DMS79 treated with DMSO at 0.1 percent for 48 hours (cell line): ENCODE measurements at regions not wholly inside any gene's neighbourhood (a gene's known extent, or its start where the extent isn't known, plus 50 kb on each side); places are given as distances from the start of the nearest gene placed in this dataset.

Experiments
- DNase-seq: peaks from one replicate; lab custom pipeline; 2025; lab: John Stamatoyannopoulos, UW

GRCh38 chr15:98202256-98202655 is 241.8 kb downstream of the ARRDC4 start:
- DNase-seq: no peak

GRCh38 chr15:98203872-98204660 is 243.6 kb downstream of the ARRDC4 start:
- DNase-seq: no peak

- no peak for DNase-seq
Observed at GRCh38 chr15:98207928-98208327, 247.4 kb downstream of the ARRDC4 start.

- DNase-seq: no peak
Observed at GRCh38 chr15:98213346-98213979, 253.0 kb downstream of the ARRDC4 start.

GRCh38 chr15:98216166-98216565 is 255.7 kb downstream of the ARRDC4 start:
- no peak for DNase-seq

- DNase-seq: no peak
Observed at GRCh38 chr15:98217356-98217755, 256.9 kb downstream of the ARRDC4 start.

- no peak for DNase-seq
Observed at GRCh38 chr15:98221144-98221543, 260.6 kb downstream of the ARRDC4 start.

- no peak for DNase-seq
Observed at GRCh38 chr15:98221577-98221976, 261.1 kb downstream of the ARRDC4 start.

- no peak for DNase-seq
Observed at GRCh38 chr15:98226149-98226548, 265.6 kb downstream of the ARRDC4 start.

- no peak for DNase-seq
Observed at GRCh38 chr15:98226578-98226977, 266.1 kb downstream of the ARRDC4 start.

- DNase-seq: no peak
Observed at GRCh38 chr15:98228846-98229245, 268.3 kb downstream of the ARRDC4 start.

GRCh38 chr15:98230975-98231374 is 270.5 kb downstream of the ARRDC4 start:
- DNase-seq: no peak

GRCh38 chr15:98231696-98232440 is 271.4 kb downstream of the ARRDC4 start:
- DNase-seq: no peak

- no peak for DNase-seq
Observed at GRCh38 chr15:98232761-98233160, 272.3 kb downstream of the ARRDC4 start.

GRCh38 chr15:98233873-98234272 is 273.4 kb downstream of the ARRDC4 start:
- no peak for DNase-seq

GRCh38 chr15:98240303-98240702 is 279.8 kb downstream of the ARRDC4 start:
- DNase-seq: no peak

- DNase-seq: no peak
Observed at GRCh38 chr15:98241032-98241554, 280.6 kb downstream of the ARRDC4 start.

- no peak for DNase-seq
Observed at GRCh38 chr15:98257290-98257689, 296.8 kb downstream of the ARRDC4 start.

- DNase-seq: no peak
Observed at GRCh38 chr15:98263787-98264186, 303.3 kb downstream of the ARRDC4 start.

GRCh38 chr15:98266295-98266694 is 305.8 kb downstream of the ARRDC4 start:
- DNase-seq: no peak

GRCh38 chr15:98268163-98268562 is 307.7 kb downstream of the ARRDC4 start:
- DNase-seq: no peak

GRCh38 chr15:98272625-98273024 is 312.1 kb downstream of the ARRDC4 start:
- no peak for DNase-seq

GRCh38 chr15:98276018-98276417 is 315.5 kb downstream of the ARRDC4 start:
- no peak for DNase-seq
